ENCODE measurements at regions not wholly inside any gene's neighbourhood (a gene's known extent, or its start where the extent isn't known, plus 50 kb on each side); places are given as distances from the start of the nearest gene placed in this dataset.
A peak's percentile ranks its signal among the peaks of the same experiment; 100 is the strongest.

GRCh38 chr2:228649876-228650275, 468.4 kb upstream of the SPHKAP start:
- no peak for DNase-seq (ENCODE audit: low read depth)
- no peak for TF ChIP-seq CTCF (conservative IDR thresholded peaks at IDR 0.05; ENCODE audit: control insufficient read depth, insufficient read depth, low read depth, low read length)
- H3K4me3 ChIP-seq (ENCODE audit: control insufficient read depth, low read depth, low read length) = no peak overlapping the region

- TF ChIP-seq CTCF (conservative IDR thresholded peaks at IDR 0.05; ENCODE audit: control insufficient read depth, insufficient read depth, low read depth, low read length) = no peak
- H3K4me3 ChIP-seq (ENCODE audit: control insufficient read depth, low read depth, low read length) = no peak overlapping the region
- no peak for DNase-seq (ENCODE audit: low read depth)
Observed at GRCh38 chr2:228649447-228649846, 468.0 kb upstream of the SPHKAP start.

GRCh38 chr2:228648541-228648940, 467.1 kb upstream of the SPHKAP start:
- DNase-seq (ENCODE audit: low read depth) = no peak
- H3K4me3 ChIP-seq (ENCODE audit: control insufficient read depth, low read depth, low read length) = no peak overlapping the region
- TF ChIP-seq CTCF (conservative IDR thresholded peaks at IDR 0.05; ENCODE audit: control insufficient read depth, insufficient read depth, low read depth, low read length) = no peak

GRCh38 chr2:228646061-228646460, 464.6 kb upstream of the SPHKAP start:
- TF ChIP-seq CTCF (conservative IDR thresholded peaks at IDR 0.05; ENCODE audit: control insufficient read depth, insufficient read depth, low read depth, low read length) = no peak
- DNase-seq (ENCODE audit: low read depth) = peak; percentile 77
- no peak overlapping the region for H3K4me3 ChIP-seq (ENCODE audit: control insufficient read depth, low read depth, low read length)

- no peak for TF ChIP-seq CTCF (conservative IDR thresholded peaks at IDR 0.05; ENCODE audit: control insufficient read depth, insufficient read depth, low read depth, low read length)
- no peak for DNase-seq (ENCODE audit: low read depth)
- no peak overlapping the region for H3K4me3 ChIP-seq (ENCODE audit: control insufficient read depth, low read depth, low read length)
Observed at GRCh38 chr2:228644199-228644598, 462.7 kb upstream of the SPHKAP start.

- H3K4me3 ChIP-seq (ENCODE audit: control insufficient read depth, low read depth, low read length) = no peak overlapping the region
- no peak for DNase-seq (ENCODE audit: low read depth)
- no peak for TF ChIP-seq CTCF (conservative IDR thresholded peaks at IDR 0.05; ENCODE audit: control insufficient read depth, insufficient read depth, low read depth, low read length)
Observed at GRCh38 chr2:228642861-228643260, 461.4 kb upstream of the SPHKAP start.

GRCh38 chr2:228630786-228631185, 449.3 kb upstream of the SPHKAP start:
- no peak for TF ChIP-seq CTCF (conservative IDR thresholded peaks at IDR 0.05; ENCODE audit: control insufficient read depth, insufficient read depth, low read depth, low read length)
- H3K4me3 ChIP-seq (ENCODE audit: control insufficient read depth, low read depth, low read length) = no peak overlapping the region
- DNase-seq (ENCODE audit: low read depth) = no peak
